ENCODE measurements at regions not wholly inside any gene's neighbourhood (a gene's known extent, or its start where the extent isn't known, plus 50 kb on each side); places are given as distances from the start of the nearest gene placed in this dataset.
"Not testable (repeated sequence)": the region's sequence is repeated elsewhere in the genome, so short reads cannot be mapped to it uniquely, and the experiment has no call there.

DNA sequence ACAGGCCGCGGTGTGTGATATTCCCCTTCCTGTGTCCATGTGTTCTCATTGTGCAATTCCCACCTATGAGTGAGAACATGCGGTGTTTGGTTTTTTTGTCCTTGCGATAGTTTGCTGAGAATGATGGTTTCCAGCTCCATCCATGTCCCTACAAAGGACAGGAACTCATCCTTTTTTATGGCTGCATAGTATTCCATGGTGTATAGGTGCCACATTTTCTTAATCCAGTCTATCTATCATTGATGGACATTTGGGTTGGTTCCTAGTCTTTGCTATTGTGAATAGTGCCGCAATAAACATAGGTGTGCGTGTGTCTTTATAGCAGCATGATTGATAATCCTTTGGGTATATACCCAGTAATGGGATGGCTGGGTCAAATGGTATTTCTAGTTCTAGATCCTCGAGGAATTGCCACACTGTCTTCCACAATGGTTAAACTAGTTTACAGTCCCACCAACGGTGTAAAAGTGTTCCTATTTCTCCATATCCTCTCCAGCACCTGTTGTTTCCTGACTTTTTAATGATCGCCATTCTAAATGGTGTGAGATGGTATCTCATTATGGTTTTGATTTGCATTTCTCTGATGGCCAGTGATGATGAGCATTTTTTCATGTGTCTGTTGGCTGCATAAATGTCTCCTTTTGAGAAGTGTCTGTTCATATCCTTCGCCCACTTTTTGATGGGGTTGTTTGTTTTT lies 125.1 kb downstream of the USP22 start:
- TF ChIP-seq, protein P1, sequence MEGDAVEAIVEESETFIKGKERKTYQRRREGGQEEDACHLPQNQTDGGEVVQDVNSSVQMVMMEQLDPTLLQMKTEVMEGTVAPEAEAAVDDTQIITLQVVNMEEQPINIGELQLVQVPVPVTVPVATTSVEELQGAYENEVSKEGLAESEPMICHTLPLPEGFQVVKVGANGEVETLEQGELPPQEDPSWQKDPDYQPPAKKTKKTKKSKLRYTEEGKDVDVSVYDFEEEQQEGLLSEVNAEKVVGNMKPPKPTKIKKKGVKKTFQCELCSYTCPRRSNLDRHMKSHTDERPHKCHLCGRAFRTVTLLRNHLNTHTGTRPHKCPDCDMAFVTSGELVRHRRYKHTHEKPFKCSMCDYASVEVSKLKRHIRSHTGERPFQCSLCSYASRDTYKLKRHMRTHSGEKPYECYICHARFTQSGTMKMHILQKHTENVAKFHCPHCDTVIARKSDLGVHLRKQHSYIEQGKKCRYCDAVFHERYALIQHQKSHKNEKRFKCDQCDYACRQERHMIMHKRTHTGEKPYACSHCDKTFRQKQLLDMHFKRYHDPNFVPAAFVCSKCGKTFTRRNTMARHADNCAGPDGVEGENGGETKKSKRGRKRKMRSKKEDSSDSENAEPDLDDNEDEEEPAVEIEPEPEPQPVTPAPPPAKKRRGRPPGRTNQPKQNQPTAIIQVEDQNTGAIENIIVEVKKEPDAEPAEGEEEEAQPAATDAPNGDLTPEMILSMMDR (IDR thresholded peaks at IDR 0.05) = not testable (repeated sequence)
- TF ChIP-seq POLR2A, EP300, POLR2AphosphoS5 (IDR thresholded peaks at IDR 0.05): not testable (repeated sequence)
